LNCAP (cell line): ENCODE measurements at regions not wholly inside any gene's neighbourhood (a gene's known extent, or its start where the extent isn't known, plus 50 kb on each side); places are given as distances from the start of the nearest gene placed in this dataset.

Experiments used
- CTCF ChIP-seq: fragments of 450-650 bp; IDR thresholded peaks from 2 replicates; pipeline ENCODE4 v1.5.1; 2017; ENCODE audit warnings: mild to moderate bottlenecking

GRCh38 chr3:67737906-67738865 lies 83.8 kb upstream of the SUCLG2 start:
- TF ChIP-seq CTCF: no peak

GRCh38 chr3:67737140-67737539 lies 82.7 kb upstream of the SUCLG2 start:
- TF ChIP-seq CTCF: no peak

GRCh38 chr3:67733269-67733950 lies 79.0 kb upstream of the SUCLG2 start:
- TF ChIP-seq CTCF: no peak

- TF ChIP-seq CTCF: no peak
These were observed 70.0 kb upstream of the SUCLG2 start for GRCh38 chr3:67724434-67724833.

GRCh38 chr3:67723863-67724262 lies 69.5 kb upstream of the SUCLG2 start:
- TF ChIP-seq CTCF: no peak

- no peak for TF ChIP-seq CTCF
These were observed 64.9 kb upstream of the SUCLG2 start for GRCh38 chr3:67719333-67719732.

GRCh38 chr3:67715971-67716370 lies 61.6 kb upstream of the SUCLG2 start:
- TF ChIP-seq CTCF: no peak
